ENCODE measurements at regions not wholly inside any gene's neighbourhood (a gene's known extent, or its start where the extent isn't known, plus 50 kb on each side); places are given as distances from the start of the nearest gene placed in this dataset.
A peak's percentile ranks its signal among the peaks of the same experiment; 100 is the strongest.

- no peak overlapping the region for H3K27ac ChIP-seq (ENCODE audit: low read depth, low read length)
- H3K9me3 ChIP-seq (ENCODE audit: insufficient read depth, low read depth, low read length), result no peaks in the 10 kb centered on the region
- DNase-seq (ENCODE audit: low read depth), result no peak
- no peaks in the 10 kb centered on the region for H4K20me1 ChIP-seq (ENCODE audit: insufficient read depth, low read length)
- H3K4me2 ChIP-seq (ENCODE audit: low read length), result no peak overlapping the region
- H3K27ac Mint-ChIP-seq (ENCODE audit: unreplicated experiment), result no peak overlapping the region
- no peaks in the 10 kb centered on the region for H3K79me2 ChIP-seq (ENCODE audit: insufficient read depth, low read length)
- H3K4me1 ChIP-seq (ENCODE audit: insufficient read depth, low read length), result no peaks in the 10 kb centered on the region
- H3K4me3 Mint-ChIP-seq (ENCODE audit: unreplicated experiment), result no peak overlapping the region
- no peak overlapping the region for H3K4me3 ChIP-seq (ENCODE audit: insufficient read depth, low read depth, low read length)
- peaks cover 35% of the 10 kb centered on the region for H3K27me3 Mint-ChIP-seq (ENCODE audit: low read depth, unreplicated experiment)
- no peak overlapping the region for H3K9ac ChIP-seq (ENCODE audit: low read length)
- no peaks in the 10 kb centered on the region for H3K4me1 Mint-ChIP-seq (ENCODE audit: low read depth, unreplicated experiment)
- no peaks in the 10 kb centered on the region for H3K36me3 ChIP-seq (ENCODE audit: insufficient read depth, low read length)
- peak overlapping the region; percentile 10 for H2AFZ ChIP-seq (ENCODE audit: low read depth, low read length)
- H3K9me3 Mint-ChIP-seq (ENCODE audit: unreplicated experiment), result no peaks in the 10 kb centered on the region
- H3K27me3 ChIP-seq (ENCODE audit: insufficient read depth, low read length), result peaks cover 2% of the 10 kb centered on the region
- no peaks in the 10 kb centered on the region for H3K36me3 Mint-ChIP-seq (ENCODE audit: low read depth, unreplicated experiment)
- no peak for FAIRE-seq
- no peak for TF ChIP-seq EZH2 (IDR thresholded peaks at IDR 0.05; ENCODE audit: insufficient read depth, low read length)
- TF ChIP-seq, protein P1, sequence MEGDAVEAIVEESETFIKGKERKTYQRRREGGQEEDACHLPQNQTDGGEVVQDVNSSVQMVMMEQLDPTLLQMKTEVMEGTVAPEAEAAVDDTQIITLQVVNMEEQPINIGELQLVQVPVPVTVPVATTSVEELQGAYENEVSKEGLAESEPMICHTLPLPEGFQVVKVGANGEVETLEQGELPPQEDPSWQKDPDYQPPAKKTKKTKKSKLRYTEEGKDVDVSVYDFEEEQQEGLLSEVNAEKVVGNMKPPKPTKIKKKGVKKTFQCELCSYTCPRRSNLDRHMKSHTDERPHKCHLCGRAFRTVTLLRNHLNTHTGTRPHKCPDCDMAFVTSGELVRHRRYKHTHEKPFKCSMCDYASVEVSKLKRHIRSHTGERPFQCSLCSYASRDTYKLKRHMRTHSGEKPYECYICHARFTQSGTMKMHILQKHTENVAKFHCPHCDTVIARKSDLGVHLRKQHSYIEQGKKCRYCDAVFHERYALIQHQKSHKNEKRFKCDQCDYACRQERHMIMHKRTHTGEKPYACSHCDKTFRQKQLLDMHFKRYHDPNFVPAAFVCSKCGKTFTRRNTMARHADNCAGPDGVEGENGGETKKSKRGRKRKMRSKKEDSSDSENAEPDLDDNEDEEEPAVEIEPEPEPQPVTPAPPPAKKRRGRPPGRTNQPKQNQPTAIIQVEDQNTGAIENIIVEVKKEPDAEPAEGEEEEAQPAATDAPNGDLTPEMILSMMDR (IDR thresholded peaks at IDR 0.05; ENCODE audit: insufficient read depth, low read depth, low read length), result no peak
Observed at GRCh38 chr11:45745065-45745811, 59.7 kb upstream of the SLC35C1 start.

GRCh38 chr11:45743556-45744468 lies 61.1 kb upstream of the SLC35C1 start:
- H3K27me3 Mint-ChIP-seq (ENCODE audit: low read depth, unreplicated experiment), result peaks cover 23% of the 10 kb centered on the region
- FAIRE-seq (no peak), DNase-seq (ENCODE audit: low read depth) (no peak)
- no peaks in the 10 kb centered on the region for H3K36me3 Mint-ChIP-seq (ENCODE audit: low read depth, unreplicated experiment)
- H3K27me3 ChIP-seq (ENCODE audit: insufficient read depth, low read length), result peaks cover 2% of the 10 kb centered on the region
- no peak overlapping the region for H3K4me3 Mint-ChIP-seq (ENCODE audit: unreplicated experiment)
- H2AFZ ChIP-seq (ENCODE audit: low read depth, low read length), result no peak overlapping the region
- H3K27ac Mint-ChIP-seq (ENCODE audit: unreplicated experiment), result no peak overlapping the region
- no peaks in the 10 kb centered on the region for H3K9me3 ChIP-seq (ENCODE audit: insufficient read depth, low read depth, low read length)
- TF ChIP-seq EZH2 (IDR thresholded peaks at IDR 0.05; ENCODE audit: insufficient read depth, low read length), result no peak
- TF ChIP-seq, protein P1 (IDR thresholded peaks at IDR 0.05; ENCODE audit: insufficient read depth, low read depth, low read length), result no peak
- H3K4me2 ChIP-seq (ENCODE audit: low read length), result no peak overlapping the region
- H3K4me1 ChIP-seq (ENCODE audit: insufficient read depth, low read length), result no peaks in the 10 kb centered on the region
- no peaks in the 10 kb centered on the region for H3K79me2 ChIP-seq (ENCODE audit: insufficient read depth, low read length)
- no peak overlapping the region for H3K9ac ChIP-seq (ENCODE audit: low read length)
- H3K9me3 Mint-ChIP-seq (ENCODE audit: unreplicated experiment), result no peaks in the 10 kb centered on the region
- H4K20me1 ChIP-seq (ENCODE audit: insufficient read depth, low read length), result no peaks in the 10 kb centered on the region
- H3K4me3 ChIP-seq (ENCODE audit: insufficient read depth, low read depth, low read length), result no peak overlapping the region
- peaks cover 2% of the 10 kb centered on the region for H3K4me1 Mint-ChIP-seq (ENCODE audit: low read depth, unreplicated experiment)
- no peaks in the 10 kb centered on the region for H3K36me3 ChIP-seq (ENCODE audit: insufficient read depth, low read length)
- no peak overlapping the region for H3K27ac ChIP-seq (ENCODE audit: low read depth, low read length)
